ENCODE measurements at regions not wholly inside any gene's neighbourhood (a gene's known extent, or its start where the extent isn't known, plus 50 kb on each side); places are given as distances from the start of the nearest gene placed in this dataset.
"Not testable (repeated sequence)": the region's sequence is repeated elsewhere in the genome, so short reads cannot be mapped to it uniquely, and the experiment has no call there.

DNA sequence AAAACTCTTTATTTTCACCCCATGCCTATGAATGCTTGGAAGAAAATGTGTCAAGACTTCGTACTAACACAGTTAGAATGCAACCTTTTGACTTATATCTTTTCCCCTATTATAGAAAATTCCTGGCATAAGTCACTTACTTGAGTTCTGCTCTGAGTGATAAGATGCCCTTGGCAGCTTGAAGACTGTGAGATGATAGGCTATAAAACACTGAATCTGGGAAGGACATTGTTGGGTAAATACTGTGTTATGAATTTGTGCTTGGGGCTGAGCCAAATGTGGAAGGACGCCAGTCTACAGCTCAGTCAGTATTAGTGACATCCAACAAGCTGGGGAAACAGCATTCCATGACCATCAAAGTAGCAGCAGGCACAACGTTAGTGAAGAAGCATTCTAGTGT lies 368.0 kb upstream of the SGCG start:
- ChIA-PET POLR2A (no interaction called here), CTCF (interaction anchor here (0.6 kb wide), 1 partner anchor 222 kb away, joined by 5 read pairs; no protein-coding TSS in a partner anchor)
- no peak overlapping the region for H3K4me3 ChIP-seq (ENCODE audit: control extremely low read depth in 1 of 5, extremely low read depth in 1 of 5, insufficient read depth in 1 of 5, low read depth in 2 of 5, low read length in 4 of 5)
- no peaks in the 10 kb centered on the region for H3K27me3 ChIP-seq (replicated peaks in 1 of 4; ENCODE audit: control extremely low read depth in 1 of 4, control insufficient read depth in 3 of 4, insufficient read depth in 4 of 4, low read length in 3 of 4)
- H3K79me2 ChIP-seq (ENCODE audit: control insufficient read depth, insufficient read depth, low read length) = no peaks in the 10 kb centered on the region
- no peaks in the 10 kb centered on the region for H3K36me3 ChIP-seq (replicated peaks in 1 of 2; ENCODE audit: control extremely low read depth in 1 of 2, control insufficient read depth in 1 of 2, extremely low read depth in 1 of 2, insufficient read depth in 2 of 2, low read length in 1 of 2)
- intact Hi-C loops (cut with micrococcal nuclease) = no loop called here
- H3K9me3 Mint-ChIP-seq (ENCODE audit: insufficient read depth) = peaks cover 3% of the 10 kb centered on the region
- H3K4me2 ChIP-seq (replicated peaks; ENCODE audit: low read depth, low read length, poor library complexity, severe bottlenecking) = no peak overlapping the region
- no peak for TF ChIP-seq EZH2 (IDR thresholded peaks at IDR 0.05; ENCODE audit: borderline replicate concordance, insufficient read depth, low read depth, low read length, poor library complexity, severe bottlenecking)
- TF ChIP-seq, protein P1, sequence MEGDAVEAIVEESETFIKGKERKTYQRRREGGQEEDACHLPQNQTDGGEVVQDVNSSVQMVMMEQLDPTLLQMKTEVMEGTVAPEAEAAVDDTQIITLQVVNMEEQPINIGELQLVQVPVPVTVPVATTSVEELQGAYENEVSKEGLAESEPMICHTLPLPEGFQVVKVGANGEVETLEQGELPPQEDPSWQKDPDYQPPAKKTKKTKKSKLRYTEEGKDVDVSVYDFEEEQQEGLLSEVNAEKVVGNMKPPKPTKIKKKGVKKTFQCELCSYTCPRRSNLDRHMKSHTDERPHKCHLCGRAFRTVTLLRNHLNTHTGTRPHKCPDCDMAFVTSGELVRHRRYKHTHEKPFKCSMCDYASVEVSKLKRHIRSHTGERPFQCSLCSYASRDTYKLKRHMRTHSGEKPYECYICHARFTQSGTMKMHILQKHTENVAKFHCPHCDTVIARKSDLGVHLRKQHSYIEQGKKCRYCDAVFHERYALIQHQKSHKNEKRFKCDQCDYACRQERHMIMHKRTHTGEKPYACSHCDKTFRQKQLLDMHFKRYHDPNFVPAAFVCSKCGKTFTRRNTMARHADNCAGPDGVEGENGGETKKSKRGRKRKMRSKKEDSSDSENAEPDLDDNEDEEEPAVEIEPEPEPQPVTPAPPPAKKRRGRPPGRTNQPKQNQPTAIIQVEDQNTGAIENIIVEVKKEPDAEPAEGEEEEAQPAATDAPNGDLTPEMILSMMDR (IDR thresholded peaks at IDR 0.05) = no peak
- no peak overlapping the region for H3K9ac ChIP-seq (ENCODE audit: low read length)
- DNase-seq (no peak), ATAC-seq (ENCODE audit: low read depth) (no peak)
- H3K27ac Mint-ChIP-seq = no peak overlapping the region
- H3K9me3 ChIP-seq (ENCODE audit: control extremely low read depth in 1 of 3, control insufficient read depth in 2 of 3, insufficient read depth in 1 of 3, low read length in 2 of 3) = peaks cover 0 to 2% (median 0%) of the 10 kb centered on the region in 3 donors
- no peak overlapping the region for H2AFZ ChIP-seq (ENCODE audit: insufficient read depth, low read depth, low read length, poor library complexity, severe bottlenecking)
- H3K4me1 Mint-ChIP-seq = no peaks in the 10 kb centered on the region
- 83% methylated on average over 1 of the region's 3 CpGs for WGBS (ENCODE audit: insufficient coverage)
- H3K4me3 Mint-ChIP-seq = no peak overlapping the region
- no peaks in the 10 kb centered on the region for H4K20me1 ChIP-seq (ENCODE audit: control insufficient read depth, insufficient read depth, low read length, poor library complexity, severe bottlenecking)
- no peaks in the 10 kb centered on the region for H3K27me3 Mint-ChIP-seq
- H3K4me1 ChIP-seq (ENCODE audit: control insufficient read depth in 2 of 2, insufficient read depth in 2 of 2, low read length in 2 of 2) = no peaks in the 10 kb centered on the region
- H3K27ac ChIP-seq (ENCODE audit: low read length in 2 of 2) = no peak overlapping the region

DNA sequence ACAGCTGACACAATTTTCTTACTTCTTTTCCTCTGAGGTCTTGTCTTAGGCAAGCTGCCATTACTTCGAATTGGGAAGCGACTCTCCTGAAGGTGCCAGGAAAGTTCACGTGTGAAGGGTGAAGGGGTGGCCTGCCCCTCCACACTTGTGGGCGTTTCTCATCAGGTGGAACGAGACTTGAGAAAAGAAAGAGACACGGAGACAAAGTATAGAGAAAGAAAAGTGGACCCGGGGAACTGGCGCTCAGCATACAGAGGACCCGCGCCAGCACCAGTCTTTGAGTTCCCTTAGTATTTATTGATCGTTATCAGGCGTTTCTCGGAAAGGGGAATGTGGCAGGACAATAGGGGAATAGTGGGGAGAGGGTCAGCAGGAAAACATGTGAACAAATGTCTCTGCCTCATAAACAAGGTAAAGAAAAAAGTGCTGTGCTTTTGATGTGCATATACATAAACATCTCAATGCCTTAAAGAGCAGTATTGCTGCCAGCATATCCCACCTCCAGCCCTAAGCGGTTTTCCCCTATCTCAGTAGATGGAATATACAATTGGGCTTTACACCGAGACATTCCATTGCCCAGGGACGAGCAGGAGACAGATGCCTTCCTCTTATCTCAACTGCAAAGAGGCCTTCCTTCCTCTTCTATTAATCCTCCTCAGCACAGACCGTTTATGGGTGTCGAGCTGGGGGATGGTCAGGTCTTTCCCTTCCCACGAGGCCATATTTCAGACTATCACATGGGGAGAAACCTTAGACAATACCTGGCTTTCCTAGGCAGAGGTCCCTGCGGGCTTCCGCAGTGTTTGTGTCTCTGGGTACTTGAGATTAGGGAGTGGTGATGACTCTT lies 367.0 kb upstream of the SGCG start:
- peak overlapping the region; percentile 28 for H2AFZ ChIP-seq (ENCODE audit: insufficient read depth, low read depth, low read length, poor library complexity, severe bottlenecking)
- H3K4me3 Mint-ChIP-seq; H3K27me3 ChIP-seq (replicated peaks in 1 of 4; ENCODE audit: control extremely low read depth in 1 of 4, control insufficient read depth in 3 of 4, insufficient read depth in 4 of 4, low read length in 3 of 4); H3K9me3 Mint-ChIP-seq (ENCODE audit: insufficient read depth); H3K27ac Mint-ChIP-seq; H3K4me1 Mint-ChIP-seq; H3K4me2 ChIP-seq (replicated peaks; ENCODE audit: low read depth, low read length, poor library complexity, severe bottlenecking); intact Hi-C loops (cut with micrococcal nuclease); H4K20me1 ChIP-seq (ENCODE audit: control insufficient read depth, insufficient read depth, low read length, poor library complexity, severe bottlenecking); H3K36me3 ChIP-seq (replicated peaks in 1 of 2; ENCODE audit: control extremely low read depth in 1 of 2, control insufficient read depth in 1 of 2, extremely low read depth in 1 of 2, insufficient read depth in 2 of 2, low read length in 1 of 2); DNase-seq; H3K9ac ChIP-seq (ENCODE audit: low read length); H3K4me3 ChIP-seq (ENCODE audit: control extremely low read depth in 1 of 5, extremely low read depth in 1 of 5, insufficient read depth in 1 of 5, low read depth in 2 of 5, low read length in 4 of 5); H3K4me1 ChIP-seq (ENCODE audit: control insufficient read depth in 2 of 2, insufficient read depth in 2 of 2, low read length in 2 of 2); ATAC-seq (ENCODE audit: low read depth); H3K27me3 Mint-ChIP-seq; H3K27ac ChIP-seq (ENCODE audit: low read length in 2 of 2); H3K9me3 ChIP-seq (ENCODE audit: control extremely low read depth in 1 of 3, control insufficient read depth in 2 of 3, insufficient read depth in 1 of 3, low read length in 2 of 3); CTCF ChIA-PET; POLR2A ChIA-PET; H3K79me2 ChIP-seq (ENCODE audit: control insufficient read depth, insufficient read depth, low read length): not testable (repeated sequence)
- 47% methylated on average over 10 of the region's 21 CpGs for whole genome bisulfite sequencing (ENCODE audit: insufficient coverage)

DNA sequence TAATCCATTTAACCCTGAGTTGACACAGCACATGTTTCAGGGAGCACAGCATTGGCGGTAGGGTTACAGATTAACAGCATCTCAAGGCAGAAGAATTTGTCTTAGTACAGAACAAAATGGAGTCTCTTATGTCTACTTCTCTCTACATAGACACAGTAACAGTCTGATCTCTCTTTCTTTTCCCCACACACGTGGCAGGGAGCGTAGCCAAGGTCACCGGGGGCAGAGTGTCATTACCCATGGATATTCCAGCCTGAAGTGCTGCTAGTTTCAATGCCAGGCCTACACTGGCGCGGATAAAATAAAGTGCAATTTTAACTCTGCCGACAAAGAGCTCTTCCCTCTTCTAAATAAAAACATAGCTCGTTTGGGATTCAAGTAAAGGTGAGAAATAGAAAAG lies 366.3 kb upstream of the SGCG start:
- POLR2A ChIA-PET; H3K4me1 ChIP-seq (ENCODE audit: control insufficient read depth in 2 of 2, insufficient read depth in 2 of 2, low read length in 2 of 2); ATAC-seq (ENCODE audit: low read depth); H3K9me3 ChIP-seq (ENCODE audit: control extremely low read depth in 1 of 3, control insufficient read depth in 2 of 3, insufficient read depth in 1 of 3, low read length in 2 of 3); CTCF ChIA-PET; H3K27ac Mint-ChIP-seq; H3K27ac ChIP-seq (ENCODE audit: low read length in 2 of 2); H3K4me1 Mint-ChIP-seq; H3K79me2 ChIP-seq (ENCODE audit: control insufficient read depth, insufficient read depth, low read length); H4K20me1 ChIP-seq (ENCODE audit: control insufficient read depth, insufficient read depth, low read length, poor library complexity, severe bottlenecking); DNase-seq; H3K36me3 ChIP-seq (replicated peaks in 1 of 2; ENCODE audit: control extremely low read depth in 1 of 2, control insufficient read depth in 1 of 2, extremely low read depth in 1 of 2, insufficient read depth in 2 of 2, low read length in 1 of 2); H3K4me3 Mint-ChIP-seq; H3K9ac ChIP-seq (ENCODE audit: low read length); H3K4me3 ChIP-seq (ENCODE audit: control extremely low read depth in 1 of 5, extremely low read depth in 1 of 5, insufficient read depth in 1 of 5, low read depth in 2 of 5, low read length in 4 of 5); H3K27me3 Mint-ChIP-seq; intact Hi-C loops (cut with micrococcal nuclease); H3K27me3 ChIP-seq (replicated peaks in 1 of 4; ENCODE audit: control extremely low read depth in 1 of 4, control insufficient read depth in 3 of 4, insufficient read depth in 4 of 4, low read length in 3 of 4); H3K4me2 ChIP-seq (replicated peaks; ENCODE audit: low read depth, low read length, poor library complexity, severe bottlenecking); H2AFZ ChIP-seq (ENCODE audit: insufficient read depth, low read depth, low read length, poor library complexity, severe bottlenecking); H3K9me3 Mint-ChIP-seq (ENCODE audit: insufficient read depth): not testable (repeated sequence)
- 89% methylated on average over 6 of the region's 8 CpGs for WGBS (ENCODE audit: insufficient coverage)

All from B cell (primary cell).